HG02870 (cell line): ENCODE measurements at regions not wholly inside any gene's neighbourhood (a gene's known extent, or its start where the extent isn't known, plus 50 kb on each side); places are given as distances from the start of the nearest gene placed in this dataset.
"Not testable (repeated sequence)": the region's sequence is repeated elsewhere in the genome, so short reads cannot be mapped to it uniquely, and the experiment has no call there.

Source experiments
- ATAC-seq: cut with Tn5 transposase; IDR thresholded peaks from one replicate; pipeline ENCODE4 v1.9.1; 2021; ENCODE audit warnings: mild to moderate bottlenecking, moderate library complexity; ENCODE audit not compliant: unreplicated experiment

- ATAC-seq: no peak
Measured at GRCh38 chr4:92199135-92199534, 104.6 kb upstream of the GRID2 start.

- ATAC-seq: no peak
Measured at GRCh38 chr4:92210906-92211305, 92.9 kb upstream of the GRID2 start.

GRCh38 chr4:92215476-92215875 is 88.3 kb upstream of the GRID2 start:
- no peak for ATAC-seq

- no peak for ATAC-seq
Measured at GRCh38 chr4:92231511-92231910, 72.3 kb upstream of the GRID2 start.

DNA sequence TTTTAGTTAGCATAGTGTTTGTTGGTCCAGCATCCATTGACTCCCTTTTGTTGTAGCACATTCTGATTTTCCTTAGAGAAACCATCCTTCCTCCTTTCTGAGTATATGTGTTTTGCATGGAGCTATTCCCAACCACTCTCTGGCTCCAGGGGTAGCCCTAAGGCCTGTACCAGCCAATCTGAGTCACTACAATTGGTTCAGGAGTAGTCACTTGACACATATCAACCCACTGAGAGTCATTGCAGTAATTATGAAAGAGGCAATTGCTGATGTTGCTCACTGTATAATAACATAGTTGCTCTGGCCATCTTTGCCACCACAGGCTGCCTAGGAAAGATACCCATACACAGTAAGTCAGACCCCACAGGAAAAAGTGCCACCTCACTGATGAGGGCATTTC is 71.2 kb upstream of the GRID2 start:
- ATAC-seq: no peak

DNA sequence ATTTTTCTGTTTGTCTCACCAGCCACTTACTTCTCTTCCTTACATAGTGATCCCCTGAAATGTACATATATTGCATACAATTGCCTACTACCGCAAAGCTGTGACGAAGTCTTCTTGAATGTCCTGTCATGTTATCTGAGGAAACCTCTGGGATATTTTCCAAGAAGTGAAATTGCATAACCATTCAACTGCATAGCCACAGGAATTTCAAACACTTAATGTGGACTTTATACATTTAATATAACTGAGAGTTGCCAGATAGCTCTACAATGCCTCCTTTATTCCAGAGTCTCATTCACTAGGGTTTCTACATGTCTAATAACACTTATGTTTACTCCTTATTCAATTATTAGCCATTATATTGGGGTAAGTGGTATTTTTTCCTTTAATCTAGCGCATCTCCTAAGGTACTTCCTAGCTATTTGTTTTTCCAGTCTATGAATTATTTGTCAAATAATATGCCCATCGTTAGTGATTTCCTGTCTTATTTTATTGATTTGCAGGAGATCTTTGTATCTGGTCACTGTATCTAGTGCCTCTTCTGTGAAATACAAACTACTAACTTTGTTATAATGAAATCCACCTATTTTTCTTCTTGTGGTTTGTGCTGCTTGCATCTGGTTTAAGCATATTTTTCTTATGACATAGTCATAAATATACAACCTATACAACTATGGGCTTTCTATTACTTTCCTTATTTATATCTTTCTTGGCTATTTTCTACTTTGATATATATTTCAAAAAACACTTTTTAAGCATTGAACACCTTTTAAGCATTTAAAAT is 69.2 kb upstream of the GRID2 start:
- no peak for ATAC-seq

DNA sequence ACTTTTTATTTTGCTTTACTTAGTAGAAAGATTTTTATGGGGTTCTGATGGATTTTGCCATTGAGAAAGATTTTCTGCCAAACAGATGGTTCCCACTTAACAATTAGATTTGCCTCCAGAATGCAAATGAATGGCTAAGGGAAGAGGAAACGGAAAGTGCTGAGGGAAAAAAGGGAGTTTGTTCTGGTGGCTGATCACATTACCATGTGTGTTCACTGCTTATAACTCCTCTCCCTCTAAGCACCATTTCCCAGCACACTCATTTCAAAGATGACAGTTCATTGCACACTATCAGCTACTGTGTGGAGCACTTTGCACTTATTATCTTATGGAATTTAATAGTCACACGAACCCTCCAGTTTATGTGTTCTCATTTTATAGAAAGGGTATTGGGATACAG is 68.0 kb upstream of the GRID2 start:
- ATAC-seq: no peak

DNA sequence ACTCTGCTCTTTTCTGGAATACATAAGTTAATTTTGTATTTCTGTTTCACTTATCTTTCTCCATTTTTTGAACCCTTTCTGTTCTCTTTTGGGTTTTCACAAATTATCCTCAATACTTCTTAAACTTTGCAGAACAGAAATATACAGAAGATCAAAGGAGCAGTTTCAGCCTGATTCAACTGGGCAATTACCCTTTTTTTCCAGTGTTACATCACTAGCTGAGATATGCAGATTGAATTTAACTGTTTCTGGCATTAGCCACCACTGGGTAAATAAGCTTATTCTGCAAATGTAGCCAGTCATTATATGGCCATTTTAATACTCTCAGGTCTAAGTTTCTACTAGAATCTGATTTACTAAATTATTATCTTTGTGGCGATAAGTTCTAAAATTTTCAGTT is 66.9 kb upstream of the GRID2 start:
- ATAC-seq: no peak

- ATAC-seq: no peak
Measured at GRCh38 chr4:92237559-92237958, 66.2 kb upstream of the GRID2 start.

GRCh38 chr4:92241094-92241493 is 62.7 kb upstream of the GRID2 start:
- ATAC-seq: no peak

- ATAC-seq: no peak
Measured at GRCh38 chr4:92246384-92246783, 57.4 kb upstream of the GRID2 start.

DNA sequence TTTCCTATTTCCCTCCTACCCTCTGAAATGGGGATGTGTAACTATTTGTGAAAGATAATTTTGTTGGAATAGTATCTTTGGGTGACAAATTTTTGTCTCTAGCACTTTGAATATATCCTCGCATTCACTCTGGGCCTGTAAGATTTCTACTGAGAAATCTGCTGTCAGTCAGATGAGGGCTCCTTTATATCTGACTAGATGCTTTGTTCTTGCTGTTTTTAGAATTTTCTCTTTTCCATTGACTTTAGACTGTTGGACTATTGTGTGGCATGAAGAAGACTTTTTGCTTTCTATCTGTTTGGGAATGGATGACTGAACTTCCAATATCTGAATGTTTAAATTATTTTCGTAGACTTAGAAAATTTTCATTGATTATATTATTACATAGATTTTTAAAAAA is 54.2 kb upstream of the GRID2 start:
- no peak for ATAC-seq

- no peak for ATAC-seq
Measured at GRCh38 chr4:92251711-92252110, 52.1 kb upstream of the GRID2 start.

GRCh38 chr4:92252358-92252757 is 51.4 kb upstream of the GRID2 start:
- not testable (repeated sequence) for ATAC-seq

DNA sequence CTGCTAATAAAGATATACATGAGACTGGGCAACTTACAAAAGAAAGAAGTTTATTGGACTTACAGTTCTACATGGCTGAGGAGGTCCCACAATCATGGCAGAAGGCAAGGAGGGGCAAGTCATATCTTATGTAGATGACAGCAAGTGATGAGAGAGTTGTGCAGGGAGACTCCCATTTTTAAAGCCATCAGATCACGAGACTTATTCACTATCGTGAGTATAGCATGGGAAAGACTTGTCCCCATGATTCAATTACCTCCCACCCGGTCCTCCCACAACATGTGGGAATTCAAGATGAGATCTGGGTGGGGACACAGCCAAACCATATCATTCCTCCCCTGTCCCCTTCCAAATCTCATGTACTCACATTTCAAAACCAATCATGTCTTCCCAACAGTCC is 50.9 kb upstream of the GRID2 start:
- ATAC-seq: no peak

DNA sequence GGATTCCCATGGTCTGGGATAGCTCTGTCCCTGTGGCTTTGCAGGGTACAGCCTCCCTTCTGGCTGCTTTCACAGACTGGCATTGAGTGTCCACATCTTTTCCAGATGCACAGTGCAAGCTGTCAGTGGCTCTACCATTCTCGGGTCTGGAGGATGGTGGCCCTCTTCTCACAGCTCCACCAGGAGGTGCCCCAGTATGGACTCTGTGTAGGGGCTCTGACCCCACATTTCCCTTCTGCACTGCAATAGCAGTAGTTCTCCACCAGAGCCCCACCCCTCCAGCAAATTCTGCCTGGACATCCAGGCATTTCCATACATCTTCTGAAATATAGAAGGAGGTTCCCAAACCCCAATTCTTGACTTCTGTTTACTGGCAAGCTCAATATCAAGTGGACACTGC is 50.2 kb upstream of the GRID2 start:
- ATAC-seq: no peak
